ENCODE measurements at regions not wholly inside any gene's neighbourhood (a gene's known extent, or its start where the extent isn't known, plus 50 kb on each side); places are given as distances from the start of the nearest gene placed in this dataset.

GRCh38 chr2:12602661-12603060 is 114.1 kb upstream of the TRIB2 start:
- Histone ChIP-seq H3K36me3 (replicated peaks in 1 of 2; ENCODE audit: control extremely low read depth in 1 of 2, control insufficient read depth in 1 of 2, extremely low read depth in 1 of 2, insufficient read depth in 2 of 2, low read length in 1 of 2) (no peaks in the 10 kb centered on the region), H3K9ac (ENCODE audit: low read length) (no peak overlapping the region), H3K27me3 (replicated peaks in 1 of 4; ENCODE audit: control extremely low read depth in 1 of 4, control insufficient read depth in 3 of 4, insufficient read depth in 4 of 4, low read length in 3 of 4) (peaks cover 0 to 10% (median 2%) of the 10 kb centered on the region in 4 experiments), H3K4me3 (ENCODE audit: control extremely low read depth in 1 of 5, extremely low read depth in 1 of 5, insufficient read depth in 1 of 5, low read depth in 2 of 5, low read length in 4 of 5) (no peak overlapping the region), H4K20me1 (ENCODE audit: control insufficient read depth, insufficient read depth, low read length, poor library complexity, severe bottlenecking) (no peaks in the 10 kb centered on the region), H3K27ac (ENCODE audit: low read length in 2 of 2) (no peak overlapping the region), H3K4me1 (ENCODE audit: control insufficient read depth in 2 of 2, insufficient read depth in 2 of 2, low read length in 2 of 2) (no peaks in the 10 kb centered on the region), H3K79me2 (ENCODE audit: control insufficient read depth, insufficient read depth, low read length) (no peaks in the 10 kb centered on the region), H2AFZ (ENCODE audit: insufficient read depth, low read depth, low read length, poor library complexity, severe bottlenecking) (no peak overlapping the region), H3K9me3 (ENCODE audit: control extremely low read depth in 1 of 3, control insufficient read depth in 2 of 3, insufficient read depth in 1 of 3, low read length in 2 of 3) (no peaks in the 10 kb centered on the region), H3K4me2 (replicated peaks; ENCODE audit: low read depth, low read length, poor library complexity, severe bottlenecking) (no peak overlapping the region)
- H3K27me3 Mint-ChIP-seq, result peaks cover 20% of the 10 kb centered on the region
- peaks cover 3% of the 10 kb centered on the region for H3K4me1 Mint-ChIP-seq
- no peak overlapping the region for H3K4me3 Mint-ChIP-seq
- ATAC-seq (ENCODE audit: low read depth) (no peak), DNase-seq (no peak)
- CTCF ChIA-PET, result no interaction called here
- no peaks in the 10 kb centered on the region for H3K9me3 Mint-ChIP-seq (ENCODE audit: insufficient read depth)
- no peak for TF ChIP-seq CTCF (IDR thresholded peaks at IDR 0.05)
- no peak for TF ChIP-seq EZH2 (IDR thresholded peaks at IDR 0.05; ENCODE audit: borderline replicate concordance, insufficient read depth, low read depth, low read length, poor library complexity, severe bottlenecking)
- WGBS (ENCODE audit: insufficient coverage), result no CpG with 5 or more reads among the region's 2 CpGs
- intact Hi-C loops (cut with micrococcal nuclease), result no loop called here
- no peak overlapping the region for H3K27ac Mint-ChIP-seq
- POLR2A ChIA-PET, result no interaction called here

GRCh38 chr2:12603781-12604295 is 112.9 kb upstream of the TRIB2 start:
- Histone ChIP-seq H3K27ac (ENCODE audit: low read length in 2 of 2) (no peak overlapping the region), H4K20me1 (ENCODE audit: control insufficient read depth, insufficient read depth, low read length, poor library complexity, severe bottlenecking) (no peaks in the 10 kb centered on the region), H3K4me3 (ENCODE audit: control extremely low read depth in 1 of 5, extremely low read depth in 1 of 5, insufficient read depth in 1 of 5, low read depth in 2 of 5, low read length in 4 of 5) (no peak overlapping the region), H3K27me3 (replicated peaks in 1 of 4; ENCODE audit: control extremely low read depth in 1 of 4, control insufficient read depth in 3 of 4, insufficient read depth in 4 of 4, low read length in 3 of 4) (peaks cover 0 to 10% (median 2%) of the 10 kb centered on the region in 4 experiments), H3K4me1 (ENCODE audit: control insufficient read depth in 2 of 2, insufficient read depth in 2 of 2, low read length in 2 of 2) (no peaks in the 10 kb centered on the region), H2AFZ (ENCODE audit: insufficient read depth, low read depth, low read length, poor library complexity, severe bottlenecking) (no peak overlapping the region), H3K9me3 (ENCODE audit: control extremely low read depth in 1 of 3, control insufficient read depth in 2 of 3, insufficient read depth in 1 of 3, low read length in 2 of 3) (no peaks in the 10 kb centered on the region), H3K79me2 (ENCODE audit: control insufficient read depth, insufficient read depth, low read length) (no peaks in the 10 kb centered on the region), H3K4me2 (replicated peaks; ENCODE audit: low read depth, low read length, poor library complexity, severe bottlenecking) (no peak overlapping the region), H3K9ac (ENCODE audit: low read length) (no peak overlapping the region), H3K36me3 (replicated peaks in 1 of 2; ENCODE audit: control extremely low read depth in 1 of 2, control insufficient read depth in 1 of 2, extremely low read depth in 1 of 2, insufficient read depth in 2 of 2, low read length in 1 of 2) (no peaks in the 10 kb centered on the region)
- TF ChIP-seq CTCF (IDR thresholded peaks at IDR 0.05) (no peak), EZH2 (IDR thresholded peaks at IDR 0.05; ENCODE audit: borderline replicate concordance, insufficient read depth, low read depth, low read length, poor library complexity, severe bottlenecking) (no peak)
- no peaks in the 10 kb centered on the region for H3K9me3 Mint-ChIP-seq (ENCODE audit: insufficient read depth)
- ATAC-seq (ENCODE audit: low read depth) (no peak), DNase-seq (no peak)
- intact Hi-C loops (cut with micrococcal nuclease), result no loop called here
- 100% methylated on average over 1 of the region's 1 CpG for WGBS (ENCODE audit: insufficient coverage)
- peaks cover 24% of the 10 kb centered on the region for H3K27me3 Mint-ChIP-seq
- no peak overlapping the region for H3K4me3 Mint-ChIP-seq
- no peak overlapping the region for H3K27ac Mint-ChIP-seq
- H3K4me1 Mint-ChIP-seq, result peaks cover 3% of the 10 kb centered on the region
- CTCF ChIA-PET, result no interaction called here
- POLR2A ChIA-PET, result no interaction called here

Data from B cell (primary cell).